ENCODE measurements at regions not wholly inside any gene's neighbourhood (a gene's known extent, or its start where the extent isn't known, plus 50 kb on each side); places are given as distances from the start of the nearest gene placed in this dataset.
"Not testable (repeated sequence)": the region's sequence is repeated elsewhere in the genome, so short reads cannot be mapped to it uniquely, and the experiment has no call there.

DNA sequence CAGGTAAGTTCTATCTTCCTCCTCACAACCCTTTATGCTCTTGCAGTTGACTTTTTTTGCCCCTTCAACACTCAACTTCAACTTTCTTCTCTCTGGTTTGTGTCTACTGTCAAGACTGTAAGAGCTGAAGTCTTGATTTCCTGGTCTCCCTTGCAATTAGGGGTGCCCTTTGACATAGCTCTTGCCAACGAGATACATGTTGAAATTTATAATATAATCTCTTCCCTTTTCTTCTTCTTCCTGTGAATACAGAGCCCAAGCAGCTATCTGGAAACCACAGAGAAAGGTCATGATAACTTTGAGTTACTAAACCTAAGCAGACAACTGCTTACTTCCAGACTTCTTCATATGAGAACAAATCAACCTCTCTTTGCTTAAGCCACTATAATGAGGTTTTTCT, 163.5 kb downstream of the MC4R start:
- no peak for DNase-seq (ENCODE audit: low read depth, low spot score)

GRCh38 chr18:60202708-60203107, 169.9 kb downstream of the MC4R start:
- no peak for DNase-seq (ENCODE audit: low read depth, low spot score)

GRCh38 chr18:60200558-60200957, 172.0 kb downstream of the MC4R start:
- no peak for DNase-seq (ENCODE audit: low read depth, low spot score)

GRCh38 chr18:60199505-60199904, 173.1 kb downstream of the MC4R start:
- no peak for DNase-seq (ENCODE audit: low read depth, low spot score)

DNA sequence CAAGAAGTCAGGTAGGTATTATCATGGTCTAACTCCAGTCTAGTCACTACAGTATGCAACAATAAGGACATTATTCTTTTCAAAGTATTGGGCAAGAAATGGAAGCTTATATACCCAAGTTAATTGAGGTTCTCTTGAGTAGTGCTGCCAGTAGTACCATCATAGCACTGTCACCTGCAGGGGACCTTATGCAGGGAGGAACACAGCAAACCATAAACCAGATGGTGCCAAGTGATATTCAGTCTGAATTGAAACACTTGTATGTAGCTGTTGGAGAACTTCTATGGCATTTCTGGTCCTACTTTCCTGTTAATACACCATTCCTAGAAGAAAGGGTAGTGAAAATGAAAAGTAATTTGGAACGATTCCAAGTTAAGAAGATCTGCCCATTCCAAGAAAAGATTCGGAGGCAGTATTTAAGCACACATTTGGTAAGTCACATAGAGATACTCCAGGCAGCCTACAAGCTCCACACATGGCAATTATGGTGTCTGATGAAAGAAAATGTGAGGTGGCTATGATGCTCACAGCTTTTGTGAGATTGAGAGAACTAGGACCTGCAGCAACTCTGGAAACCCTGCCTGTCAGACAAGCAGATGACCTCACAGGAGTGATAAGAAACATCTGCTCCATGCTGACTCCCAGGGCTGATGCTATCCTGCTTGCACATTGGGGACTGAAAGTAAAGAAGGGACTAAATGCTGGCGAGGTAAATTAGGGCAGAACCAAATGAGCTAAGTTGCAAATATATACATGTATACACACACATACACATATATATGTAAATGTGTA, 174.7 kb downstream of the MC4R start:
- DNase-seq (ENCODE audit: low read depth, low spot score) = no peak

DNA sequence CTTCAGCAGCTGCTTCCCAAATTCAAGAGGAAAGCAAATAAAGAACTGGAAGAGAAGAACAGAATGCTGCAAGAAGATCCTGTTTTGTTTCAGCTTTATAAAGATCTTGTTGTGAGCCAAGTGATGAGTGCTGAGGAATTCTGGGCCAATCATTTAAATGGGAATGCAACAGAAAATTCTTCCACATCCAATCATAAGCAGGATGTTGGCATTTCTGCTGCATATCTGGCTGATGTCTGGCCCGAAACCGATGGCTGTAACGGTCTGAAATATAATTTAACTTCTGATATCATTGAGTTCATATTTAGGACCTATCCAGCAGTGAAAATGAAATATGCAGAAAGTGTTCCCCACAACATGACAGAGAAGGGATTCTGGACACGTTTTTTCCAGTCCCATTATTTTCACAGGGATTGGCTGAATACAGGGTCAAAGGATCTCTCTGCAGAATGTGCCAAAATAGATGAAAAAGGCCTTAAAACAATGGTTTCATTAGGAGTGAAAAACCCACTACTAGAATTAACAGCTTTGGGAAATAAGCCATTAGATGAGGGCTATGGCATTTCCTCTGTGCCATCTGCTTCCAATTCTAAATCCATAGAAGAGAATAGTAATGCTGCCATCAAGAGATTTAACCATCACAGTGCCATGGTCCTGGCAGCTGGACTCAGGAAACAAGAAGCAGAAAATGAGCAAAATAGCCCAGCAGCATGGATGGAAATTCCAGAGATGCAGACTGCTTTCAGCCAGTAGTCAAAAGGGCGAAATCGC, 175.6 kb downstream of the MC4R start:
- DNase-seq (ENCODE audit: low read depth, low spot score) = no peak

DNA sequence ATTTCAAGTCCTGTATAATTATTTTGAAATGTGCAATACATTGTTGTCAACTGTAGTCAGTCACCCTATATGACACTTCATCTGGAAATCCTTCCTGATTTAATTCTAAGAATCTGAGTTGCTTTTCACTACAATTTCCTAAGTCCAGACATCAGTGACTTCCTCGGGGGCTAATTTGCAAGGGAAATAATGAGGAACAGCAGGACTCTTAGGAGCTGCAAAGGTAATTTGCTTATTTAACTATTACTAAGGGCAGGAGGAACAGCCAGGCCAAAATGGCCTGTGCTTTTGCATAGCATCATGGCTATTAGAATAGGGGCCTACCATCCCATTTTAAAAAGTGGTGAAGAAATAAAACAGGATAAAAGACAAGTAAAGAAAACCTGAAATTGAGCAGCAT, 178.8 kb downstream of the MC4R start:
- DNase-seq (ENCODE audit: low read depth, low spot score) = no peak

DNA sequence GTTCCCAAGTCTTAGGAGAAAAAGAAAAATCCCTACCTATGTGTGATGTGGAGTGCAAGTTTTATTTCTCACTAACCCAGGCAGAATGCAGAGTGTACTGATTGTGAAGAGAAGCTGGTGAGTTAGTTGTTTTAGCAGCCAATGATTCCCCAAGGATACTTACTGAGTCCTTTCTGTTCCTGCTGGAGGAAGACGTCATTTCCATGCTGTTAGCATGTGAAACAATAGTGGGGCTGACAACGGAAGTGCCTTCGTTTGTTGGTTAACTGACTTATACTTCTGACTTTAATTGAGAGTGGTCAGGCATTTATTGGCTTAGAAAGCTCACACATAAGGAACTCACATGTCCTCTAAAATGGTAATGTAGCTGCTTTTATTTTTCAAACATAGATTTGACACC, 180.6 kb downstream of the MC4R start:
- DNase-seq (ENCODE audit: low read depth, low spot score) = no peak

DNA sequence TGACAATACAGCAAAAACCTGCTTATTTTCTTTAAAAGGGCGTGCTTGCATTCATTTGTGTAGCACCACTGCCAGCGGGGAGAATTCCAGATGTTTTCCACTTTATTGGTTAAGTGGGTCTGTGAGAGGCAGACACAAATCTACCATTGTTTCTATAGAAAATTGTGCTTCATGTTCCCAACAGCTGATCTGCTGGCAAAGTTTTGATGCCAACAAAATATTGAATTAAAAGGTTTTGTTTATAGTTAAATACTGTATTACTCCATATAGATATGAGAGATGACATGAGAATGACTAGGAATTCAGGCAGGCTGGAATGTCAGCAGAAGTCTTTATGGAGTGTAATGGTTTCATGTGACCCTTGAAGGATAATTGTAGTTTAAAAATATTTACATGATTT, 182.7 kb downstream of the MC4R start:
- DNase-seq (ENCODE audit: low read depth, low spot score) = no peak

DNA sequence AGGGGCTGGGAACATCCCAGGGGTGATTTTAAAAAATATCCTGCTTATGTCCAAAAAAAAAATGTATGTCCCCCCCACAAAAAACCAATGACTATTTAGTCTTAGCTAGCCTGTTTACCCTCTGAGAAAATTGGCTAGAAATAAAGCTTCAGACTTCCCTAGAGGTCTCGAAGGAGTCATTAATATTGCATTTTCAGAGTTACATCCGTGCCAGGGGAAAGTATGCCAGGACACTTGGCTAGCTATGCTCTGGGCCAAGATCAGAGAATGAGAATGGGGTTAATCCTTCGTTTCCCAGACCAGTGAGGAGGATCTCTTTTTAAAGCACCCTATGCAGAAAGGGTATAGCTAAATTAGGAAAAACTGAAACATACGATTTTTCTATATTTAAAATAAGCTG, 183.6 kb downstream of the MC4R start:
- DNase-seq (ENCODE audit: low read depth, low spot score) = no peak

DNA sequence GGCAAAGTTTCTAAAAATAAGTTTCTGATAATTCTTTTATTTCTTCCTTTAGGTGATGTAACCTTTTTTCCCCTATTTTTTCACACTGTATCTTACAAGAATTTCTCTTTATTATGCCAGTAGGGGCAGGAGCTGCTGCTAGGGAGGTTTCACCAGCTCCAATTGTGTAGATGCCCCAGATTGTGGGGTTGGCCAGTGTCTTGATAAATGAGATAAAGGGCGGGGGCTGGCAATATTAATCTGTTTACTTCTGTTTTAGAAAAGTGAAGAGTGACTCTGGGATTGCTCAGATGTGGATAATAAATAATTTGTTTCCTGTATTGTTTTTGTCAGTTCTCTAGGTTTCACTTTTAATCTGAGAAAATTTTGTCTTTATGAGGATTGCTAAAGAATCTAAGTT, 190.4 kb downstream of the MC4R start:
- DNase-seq (ENCODE audit: low read depth, low spot score) = no peak

DNA sequence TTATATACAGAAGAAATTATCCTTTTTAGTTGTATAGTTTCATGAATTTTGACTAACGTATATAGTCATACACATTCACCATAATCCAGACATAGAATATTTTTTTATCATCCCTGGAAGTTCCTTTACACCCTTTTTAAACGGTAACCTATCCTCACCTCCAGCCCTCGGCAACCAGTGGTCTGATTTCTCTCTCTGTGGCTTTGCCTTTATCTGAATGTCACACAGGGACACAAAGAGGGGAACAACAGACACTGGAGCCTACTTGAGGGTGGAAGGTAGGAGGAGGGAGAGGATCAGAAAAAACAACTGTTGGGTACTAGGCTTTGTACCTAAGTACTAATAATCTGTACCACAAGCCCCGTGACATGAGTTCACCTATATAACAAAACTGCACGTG, 191.9 kb downstream of the MC4R start:
- no peak for DNase-seq (ENCODE audit: low read depth, low spot score)

DNA sequence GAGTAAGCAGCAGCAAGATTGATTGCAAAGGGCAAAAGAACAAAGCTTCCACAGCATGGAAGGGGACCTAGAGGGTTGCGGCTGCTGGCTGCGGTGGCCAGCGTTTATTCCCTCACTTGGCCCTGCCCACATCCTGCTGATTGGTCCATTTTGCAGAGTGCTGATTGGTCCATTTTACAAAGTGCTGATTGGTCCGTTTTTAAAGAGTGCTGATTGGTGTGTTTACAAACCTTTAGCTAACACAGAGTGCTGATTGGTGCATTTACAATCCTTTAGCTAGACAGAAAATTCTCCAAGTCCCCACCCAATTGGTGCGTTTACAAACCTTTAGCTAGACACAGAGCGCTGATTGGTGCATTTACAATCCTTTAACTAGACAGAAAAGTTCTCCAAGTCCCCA, 194.4 kb downstream of the MC4R start:
- DNase-seq (ENCODE audit: low read depth, low spot score) = not testable (repeated sequence)

DNA sequence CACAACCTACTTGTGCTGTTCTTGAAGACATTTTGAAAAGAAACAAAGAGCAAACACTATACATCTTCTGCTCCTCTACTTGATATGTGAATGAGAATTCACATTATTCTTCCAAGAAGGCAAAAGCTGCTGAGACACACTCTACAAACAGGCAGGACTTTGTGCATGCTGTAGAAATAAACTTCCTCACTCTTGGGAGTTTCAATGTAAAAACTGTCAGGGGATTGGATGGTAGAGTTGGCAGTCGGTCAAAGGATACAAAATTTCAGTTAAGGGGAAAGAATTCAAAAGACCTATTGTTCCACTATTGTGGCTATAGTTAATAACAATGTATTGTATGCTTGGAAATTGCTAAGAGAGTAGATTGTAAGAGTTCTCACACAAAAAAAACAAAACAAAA, 196.3 kb downstream of the MC4R start:
- no peak for DNase-seq (ENCODE audit: low read depth, low spot score)

GRCh38 chr18:60174832-60175231, 197.7 kb downstream of the MC4R start:
- no peak for DNase-seq (ENCODE audit: low read depth, low spot score)

DNA sequence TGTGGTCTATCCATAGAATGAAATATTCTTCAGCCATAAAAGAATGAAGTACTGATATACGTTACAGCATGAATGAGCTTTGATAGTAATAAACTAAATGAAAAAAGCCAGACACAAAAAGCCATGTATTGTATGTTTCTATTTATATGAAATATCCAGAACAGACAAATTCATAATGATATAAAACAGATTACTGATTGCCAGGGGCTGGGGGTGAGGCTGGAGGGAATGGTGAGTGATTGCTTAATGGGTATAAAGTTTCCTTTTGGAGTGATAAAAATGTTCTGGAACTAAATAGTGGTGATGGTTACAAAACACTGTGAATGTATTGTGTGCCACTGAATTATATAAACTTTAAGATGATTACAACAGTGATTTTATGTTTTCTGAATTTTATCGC, 200.5 kb downstream of the MC4R start:
- DNase-seq (ENCODE audit: low read depth, low spot score) = no peak

DNA sequence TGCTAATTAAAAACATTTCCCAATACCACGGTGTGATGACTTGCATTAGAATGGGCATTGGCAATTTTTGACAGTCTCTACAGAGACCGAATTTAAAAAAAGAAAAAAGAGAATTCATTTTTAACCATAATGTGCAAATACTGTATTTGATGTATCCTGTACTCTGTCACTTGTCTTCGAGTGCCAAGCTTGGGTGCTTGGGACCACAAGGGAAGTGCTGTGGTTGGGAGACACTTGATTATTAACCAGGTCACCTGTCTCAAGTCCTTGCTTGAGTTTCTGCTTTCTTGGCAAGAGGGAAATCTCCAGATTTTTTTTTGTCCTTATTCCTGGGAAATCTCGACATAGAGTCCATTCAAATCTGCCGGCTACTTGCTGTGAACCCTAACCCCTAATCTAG, 209.0 kb downstream of the MC4R start:
- DNase-seq (ENCODE audit: low read depth, low spot score) = no peak

GRCh38 chr18:60162388-60162787, 210.2 kb downstream of the MC4R start:
- DNase-seq (ENCODE audit: low read depth, low spot score) = no peak

DNA sequence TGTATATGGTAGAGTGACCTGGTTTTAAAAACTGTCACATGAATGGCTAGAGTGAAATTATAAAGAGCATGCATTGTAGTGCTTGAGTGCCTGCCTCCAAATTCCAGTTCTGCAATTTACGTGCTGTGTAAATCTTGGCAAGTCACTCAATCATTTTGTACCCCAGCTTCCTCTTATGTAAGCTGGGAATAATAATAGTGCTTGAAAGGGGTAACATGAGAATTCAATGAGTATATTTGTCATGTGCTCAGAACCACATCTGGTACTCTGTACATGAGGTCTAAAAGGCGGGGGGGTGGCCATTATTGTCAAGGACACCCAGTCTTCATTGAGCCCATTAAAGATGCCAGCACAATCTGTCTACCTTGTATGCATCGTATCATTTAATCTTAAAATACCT, 214.8 kb downstream of the MC4R start:
- DNase-seq (ENCODE audit: low read depth, low spot score) = no peak

DNA sequence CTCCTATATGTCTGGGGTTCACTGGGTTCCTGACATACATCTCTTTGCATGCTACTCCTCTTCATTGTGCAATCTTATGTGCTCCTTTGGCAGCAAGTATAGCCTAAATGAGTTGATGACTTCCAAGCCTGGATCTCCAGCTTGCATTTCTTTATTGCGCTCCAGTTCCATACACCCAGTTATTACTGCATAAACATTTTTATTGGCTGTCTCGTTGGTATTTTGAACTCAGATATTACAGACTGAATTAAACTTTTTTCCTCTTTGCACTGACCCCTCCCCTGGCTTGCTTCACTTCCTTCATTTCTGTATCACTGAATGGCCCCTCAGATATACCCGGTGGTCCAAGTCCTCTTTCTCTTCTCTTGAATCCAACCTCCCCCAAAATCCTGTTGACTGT, 219.2 kb downstream of the MC4R start:
- DNase-seq (ENCODE audit: low read depth, low spot score) = no peak

- DNase-seq (ENCODE audit: low read depth, low spot score) = no peak
These were observed 223.3 kb downstream of the MC4R start for GRCh38 chr18:60149316-60149715.

DNA sequence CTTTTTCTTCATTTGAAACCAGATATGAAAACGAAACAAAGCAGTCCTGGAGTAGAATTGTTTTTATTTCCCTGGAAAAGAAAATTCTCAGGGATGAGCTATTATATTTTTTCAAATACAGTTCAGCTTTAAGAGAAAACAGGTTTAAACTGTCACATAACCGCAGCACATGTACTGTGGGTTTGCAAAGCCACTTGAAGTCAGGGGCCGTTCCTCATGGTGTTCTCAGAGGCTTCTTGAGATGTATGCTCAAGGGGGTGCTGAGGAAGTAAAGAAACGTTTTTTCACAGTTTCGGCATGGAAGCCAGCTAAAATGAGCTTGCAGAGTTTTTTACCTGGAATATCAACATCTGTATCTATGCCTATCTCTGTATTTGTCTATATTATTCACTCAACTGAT, 225.3 kb downstream of the MC4R start:
- no peak for DNase-seq (ENCODE audit: low read depth, low spot score)

GRCh38 chr18:60146220-60146960, 226.2 kb downstream of the MC4R start:
- no peak for DNase-seq (ENCODE audit: low read depth, low spot score)
